ENCODE measurements at regions not wholly inside any gene's neighbourhood (a gene's known extent, or its start where the extent isn't known, plus 50 kb on each side); places are given as distances from the start of the nearest gene placed in this dataset.

GRCh38 chr2:203804070-203804469 lies 63.5 kb upstream of the CTLA4 start:
- Histone ChIP-seq H3K36me3 (ENCODE audit: low read depth) (no peaks in the 10 kb centered on the region), H3K4me3 (no peak overlapping the region), H3K9me3 (peaks cover 5% of the 10 kb centered on the region), H3K4me1 (ENCODE audit: low read depth) (no peaks in the 10 kb centered on the region)
- peak; percentile 8 for ATAC-seq
- no peak for TF ChIP-seq CTCF (IDR thresholded peaks at IDR 0.05)
- intact Hi-C loops (cut with DNase I, micrococcal nuclease): no loop called here
- DNase-seq: no peak

GRCh38 chr2:203804764-203805485 lies 62.6 kb upstream of the CTLA4 start:
- Histone ChIP-seq H3K36me3 (ENCODE audit: low read depth) (no peaks in the 10 kb centered on the region), H3K4me1 (ENCODE audit: low read depth) (no peaks in the 10 kb centered on the region), H3K9me3 (peaks cover 5% of the 10 kb centered on the region), H3K4me3 (no peak overlapping the region)
- no peak for DNase-seq
- no peak for ATAC-seq
- no peak for TF ChIP-seq CTCF (IDR thresholded peaks at IDR 0.05)
- intact Hi-C loops (cut with DNase I, micrococcal nuclease): no loop called here

- no peak overlapping the region for H3K4me3 ChIP-seq
- TF ChIP-seq CTCF (IDR thresholded peaks at IDR 0.05): no peak
- H3K36me3 ChIP-seq (ENCODE audit: low read depth): no peaks in the 10 kb centered on the region
- H3K9me3 ChIP-seq: peaks cover 5% of the 10 kb centered on the region
- intact Hi-C loops (cut with DNase I, micrococcal nuclease): no loop called here
- H3K4me1 ChIP-seq (ENCODE audit: low read depth): no peaks in the 10 kb centered on the region
- no peak for DNase-seq
- no peak for ATAC-seq
Observed at GRCh38 chr2:203805486-203805838, 62.1 kb upstream of the CTLA4 start.

- no peak for TF ChIP-seq CTCF (IDR thresholded peaks at IDR 0.05)
- DNase-seq (no peak), ATAC-seq (no peak)
- H3K4me1 ChIP-seq (ENCODE audit: low read depth): peaks cover 10% of the 10 kb centered on the region
- intact Hi-C loops (cut with DNase I, micrococcal nuclease): no loop called here
- peaks cover 5% of the 10 kb centered on the region for H3K9me3 ChIP-seq
- no peak overlapping the region for H3K4me3 ChIP-seq
- H3K36me3 ChIP-seq (ENCODE audit: low read depth): no peaks in the 10 kb centered on the region
Observed at GRCh38 chr2:203806761-203807160, 60.8 kb upstream of the CTLA4 start.

GRCh38 chr2:203808046-203808750 lies 59.4 kb upstream of the CTLA4 start:
- TF ChIP-seq CTCF (IDR thresholded peaks at IDR 0.05): no peak
- H3K4me3 ChIP-seq: no peak overlapping the region
- no peaks in the 10 kb centered on the region for H3K36me3 ChIP-seq (ENCODE audit: low read depth)
- intact Hi-C loops (cut with DNase I, micrococcal nuclease): no loop called here
- DNase-seq: no peak
- peaks cover 5% of the 10 kb centered on the region for H3K9me3 ChIP-seq
- H3K4me1 ChIP-seq (ENCODE audit: low read depth): peaks cover 23% of the 10 kb centered on the region
- no peak for ATAC-seq
